T-cell (primary cell): ENCODE measurements at regions not wholly inside any gene's neighbourhood (a gene's known extent, or its start where the extent isn't known, plus 50 kb on each side); places are given as distances from the start of the nearest gene placed in this dataset.

Experiments used
- ATAC-seq, 4 experiments: fragments of 200-7000 bp in 3 of 4; fragments of 150-1000 bp in 1 of 4; cut with Tn5 transposase; replicated peaks in 1 of 4; 1 replicate in 3 of 4; 2 replicates in 1 of 4; pipeline ENCODE4 v1.10.0; 2021; ENCODE audit warnings: moderate library complexity in 3 of 4, mild to moderate bottlenecking in 2 of 4, moderate number of reproducible peaks in 1 of 4
- CTCF ChIA-PET, 2 donors: fragments of 300-600 bp; sonication (Branson Sonifier 250); formaldehyde crosslinking; loops; one replicate each; lab custom pipeline; 2022; ENCODE audit warnings: antibody characterized with exemption in 2 of 2; lab: Charles Lee
- POLR2A ChIA-PET, 2 donors: fragments of 300-600 bp; sonication (Branson Sonifier 250); formaldehyde crosslinking; loops; one replicate each; lab custom pipeline; 2022; ENCODE audit warnings: antibody characterized with exemption in 2 of 2; lab: Charles Lee
- DNase-seq, 35 experiments: peaks; one replicate each; pipeline versions ENCODE4 v3.0.0 to v3.0.0-alpha.2; 2013 to 2023
- H3K27ac ChIP-seq: one replicate; pipeline ENCODE4 v1.5.1; 2013; ENCODE audit warnings: low read length
- H3K27me3 ChIP-seq, 2 experiments: replicated peaks in 1 of 2; 1 replicate in 1 of 2; 2 replicates in 1 of 2; pipeline versions ENCODE4 v1.6.1 to v1.7.0; 2013; ENCODE audit warnings: low read length in 1 of 2, mixed read lengths in 1 of 2; ENCODE audit not compliant: control insufficient read depth in 2 of 2, insufficient read depth in 2 of 2; ENCODE audit errors: extremely low read depth in 1 of 2
- H3K36me3 ChIP-seq, 2 donors: 1 replicate in 1 of 2; 2 replicates in 1 of 2; pipeline versions ENCODE4 v1.6.1 to v1.7.0; 2013; ENCODE audit warnings: low read length in 1 of 2; ENCODE audit not compliant: control insufficient read depth in 2 of 2, insufficient read depth in 1 of 2; ENCODE audit errors: extremely low read depth in 1 of 2
- H3K4me1 ChIP-seq, 2 experiments: 1 replicate in 1 of 2; 2 replicates in 1 of 2; pipeline versions ENCODE4 v1.6.1 to v1.7.0; 2013; ENCODE audit warnings: low read length in 2 of 2, mixed read lengths in 1 of 2; ENCODE audit not compliant: insufficient read depth in 2 of 2, control insufficient read depth in 1 of 2; ENCODE audit errors: extremely low read depth in 1 of 2
- H3K4me3 ChIP-seq, 2 donors: 1 replicate in 1 of 2; 2 replicates in 1 of 2; pipeline versions ENCODE4 v1.5.1 to v1.7.0; 2013; ENCODE audit warnings: mild to moderate bottlenecking in 2 of 2, low read length in 1 of 2, moderate library complexity in 1 of 2; ENCODE audit not compliant: control insufficient read depth in 1 of 2; ENCODE audit errors: extremely low read depth in 1 of 2
- H3K9me3 ChIP-seq: 2 replicates; pipeline ENCODE4 v1.7.0; 2013
- H3K27ac Mint-ChIP-seq, 2 donors: one replicate each; pipeline ENCODE4 v1.8.0; 2020 to 2021; ENCODE audit warnings: mild to moderate bottlenecking in 2 of 2, mixed read lengths in 2 of 2
- H3K27me3 Mint-ChIP-seq, 2 donors: one replicate each; pipeline ENCODE4 v1.8.0; 2021 to 2022; ENCODE audit warnings: mixed read lengths in 2 of 2
- H3K36me3 Mint-ChIP-seq: one replicate; pipeline ENCODE4 v1.8.0; 2021; ENCODE audit warnings: mixed read lengths
- H3K4me1 Mint-ChIP-seq, 3 donors: one replicate each; pipeline ENCODE4 v1.8.0; 2020 to 2022; ENCODE audit warnings: mixed read lengths in 3 of 3, mild to moderate bottlenecking in 1 of 3
- H3K4me3 Mint-ChIP-seq, 3 donors: one replicate each; pipeline ENCODE4 v1.8.0; 2020 to 2022; ENCODE audit warnings: mild to moderate bottlenecking in 3 of 3, mixed read lengths in 3 of 3, moderate library complexity in 3 of 3
- H3K9me3 Mint-ChIP-seq, 3 donors: one replicate each; pipeline ENCODE4 v1.8.0; 2020 to 2022; ENCODE audit warnings: mixed read lengths in 3 of 3
- WGBS: methylation state at CpG from one replicate; pipeline ENCODE4 v1.1.5; 2013; ENCODE audit warnings: missing lambda C conversion rate; ENCODE audit not compliant: insufficient coverage; 5-methylcytosine and 5-hydroxymethylcytosine counted together

DNA sequence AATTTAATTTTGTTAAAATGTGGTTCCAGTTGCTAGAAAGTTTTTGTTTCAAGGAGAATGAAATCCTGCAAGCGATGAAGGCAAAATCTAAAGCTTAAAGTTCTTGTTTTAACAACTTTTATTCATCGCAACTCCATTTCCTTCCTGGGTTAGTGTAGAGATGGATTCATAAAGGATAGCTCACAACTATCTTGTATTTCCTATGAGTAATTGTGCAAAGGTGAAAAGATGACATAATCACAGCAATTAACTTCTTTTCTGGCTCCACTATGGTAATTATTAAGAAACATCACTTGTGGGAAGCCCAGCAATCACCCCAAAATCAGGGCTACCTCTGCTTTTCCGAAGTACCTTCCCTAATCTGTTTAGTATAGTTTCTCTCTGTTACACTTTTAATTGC, 80.8 kb upstream of the SEMA6A start:
- no peak overlapping the region for H3K27ac ChIP-seq
- no peaks in the 10 kb centered on the region for H3K4me1 Mint-ChIP-seq
- H3K27ac Mint-ChIP-seq = no peak overlapping the region
- H3K4me3 ChIP-seq = no peak overlapping the region
- ATAC-seq = no peak
- H3K4me3 Mint-ChIP-seq = no peak overlapping the region
- H3K9me3 Mint-ChIP-seq = no peaks in the 10 kb centered on the region
- no peaks in the 10 kb centered on the region for H3K9me3 ChIP-seq
- peaks cover 0 to under 1% of the 10 kb centered on the region in 2 experiments for H3K27me3 ChIP-seq
- no CpG with 5 or more reads among the region's 3 CpGs for WGBS
- peaks cover 5 to 6% of the 10 kb centered on the region in 2 donors for H3K27me3 Mint-ChIP-seq
- no peaks in the 10 kb centered on the region for H3K4me1 ChIP-seq
- ChIA-PET CTCF (no interaction called here), POLR2A (no interaction called here)
- no peak for DNase-seq
- no peaks in the 10 kb centered on the region for H3K36me3 ChIP-seq
- H3K36me3 Mint-ChIP-seq = no peaks in the 10 kb centered on the region

DNA sequence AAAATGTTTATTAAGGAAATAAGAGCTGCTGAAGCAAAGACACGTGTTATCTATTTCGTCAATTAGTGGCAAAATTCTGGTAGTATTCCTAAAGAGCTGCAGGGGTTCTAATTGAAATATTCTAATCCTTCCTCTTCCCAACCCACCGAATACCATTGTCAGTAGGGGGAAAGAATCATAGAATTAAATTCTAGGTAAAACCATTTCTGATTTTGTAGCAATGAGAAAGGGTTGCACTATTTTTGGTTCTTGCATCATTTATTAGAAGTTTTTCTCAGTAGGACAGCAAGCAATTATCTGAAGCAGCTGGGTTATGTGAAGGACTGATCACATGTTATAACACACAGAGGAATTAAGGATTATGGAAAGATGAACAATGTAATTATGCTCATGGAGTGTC, 80.3 kb upstream of the SEMA6A start:
- no peaks in the 10 kb centered on the region for H3K4me1 Mint-ChIP-seq
- no CpG with 5 or more reads among the region's 3 CpGs for WGBS
- no peaks in the 10 kb centered on the region for H3K9me3 ChIP-seq
- no peak overlapping the region for H3K4me3 ChIP-seq
- H3K36me3 Mint-ChIP-seq = no peaks in the 10 kb centered on the region
- no peak overlapping the region for H3K27ac ChIP-seq
- no peaks in the 10 kb centered on the region for H3K4me1 ChIP-seq
- no peaks in the 10 kb centered on the region for H3K9me3 Mint-ChIP-seq
- ChIA-PET CTCF (no interaction called here), POLR2A (no interaction called here)
- no peaks in the 10 kb centered on the region for H3K27me3 ChIP-seq
- H3K4me3 Mint-ChIP-seq = no peak overlapping the region
- ATAC-seq (no peak), DNase-seq (no peak)
- H3K36me3 ChIP-seq = no peaks in the 10 kb centered on the region
- H3K27me3 Mint-ChIP-seq = peaks cover 5 to 6% of the 10 kb centered on the region in 2 donors
- H3K27ac Mint-ChIP-seq = no peak overlapping the region

- H3K4me3 ChIP-seq = no peak overlapping the region
- no peaks in the 10 kb centered on the region for H3K36me3 ChIP-seq
- CTCF ChIA-PET = no interaction called here
- POLR2A ChIA-PET = no interaction called here
- Mint-ChIP-seq H3K36me3 (no peaks in the 10 kb centered on the region), H3K27ac (no peak overlapping the region), H3K27me3 (peaks cover 5 to 9% of the 10 kb centered on the region in 2 donors), H3K4me1 (no peaks in the 10 kb centered on the region), H3K4me3 (no peak overlapping the region), H3K9me3 (no peaks in the 10 kb centered on the region)
- no peaks in the 10 kb centered on the region for H3K4me1 ChIP-seq
- DNase-seq = no peak
- no peaks in the 10 kb centered on the region for H3K27me3 ChIP-seq
- no peaks in the 10 kb centered on the region for H3K9me3 ChIP-seq
- WGBS = no CpG with 5 or more reads among the region's 3 CpGs
- ATAC-seq = no peak
- no peak overlapping the region for H3K27ac ChIP-seq
These were observed 78.3 kb upstream of the SEMA6A start for GRCh38 chr5:116652903-116653302.

DNA sequence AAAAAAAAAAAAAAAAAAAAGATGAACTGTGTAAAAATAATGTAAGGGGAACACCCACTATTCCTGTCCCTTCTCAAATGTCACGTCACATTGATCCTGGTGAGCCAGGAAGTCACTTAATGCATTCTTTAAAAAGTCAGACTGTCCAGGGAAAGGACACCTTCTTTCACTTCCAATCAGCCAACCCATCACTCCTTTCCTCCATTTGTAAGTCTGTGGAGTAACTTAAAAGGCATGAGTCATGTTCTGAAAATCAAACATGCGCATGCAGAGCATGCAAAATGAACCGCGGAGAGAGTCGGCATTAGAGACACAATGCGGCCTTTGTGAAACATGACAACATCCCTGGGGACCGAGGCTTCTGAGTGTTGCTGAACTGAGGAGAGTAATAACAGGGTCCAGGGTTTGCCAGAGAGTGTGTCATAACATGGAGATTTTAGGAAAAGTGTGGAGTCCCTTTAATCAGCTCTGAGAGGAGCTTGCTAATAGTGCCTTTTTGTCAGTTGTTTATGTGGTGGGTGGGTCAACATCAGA, 77.6 kb upstream of the SEMA6A start:
- POLR2A ChIA-PET = no interaction called here
- H3K36me3 Mint-ChIP-seq = no peaks in the 10 kb centered on the region
- Histone ChIP-seq H3K4me3 (no peak overlapping the region), H3K9me3 (no peaks in the 10 kb centered on the region), H3K27me3 (no peaks in the 10 kb centered on the region), H3K27ac (no peak overlapping the region), H3K4me1 (no peaks in the 10 kb centered on the region), H3K36me3 (no peaks in the 10 kb centered on the region)
- ATAC-seq (no peak), DNase-seq (no peak)
- H3K27ac Mint-ChIP-seq = no peak overlapping the region
- peaks cover 5 to 9% of the 10 kb centered on the region in 2 donors for H3K27me3 Mint-ChIP-seq
- WGBS = 77% methylated on average over 6 of the region's 7 CpGs
- no peak overlapping the region for H3K4me3 Mint-ChIP-seq
- no peaks in the 10 kb centered on the region for H3K9me3 Mint-ChIP-seq
- CTCF ChIA-PET = no interaction called here
- no peaks in the 10 kb centered on the region for H3K4me1 Mint-ChIP-seq

DNA sequence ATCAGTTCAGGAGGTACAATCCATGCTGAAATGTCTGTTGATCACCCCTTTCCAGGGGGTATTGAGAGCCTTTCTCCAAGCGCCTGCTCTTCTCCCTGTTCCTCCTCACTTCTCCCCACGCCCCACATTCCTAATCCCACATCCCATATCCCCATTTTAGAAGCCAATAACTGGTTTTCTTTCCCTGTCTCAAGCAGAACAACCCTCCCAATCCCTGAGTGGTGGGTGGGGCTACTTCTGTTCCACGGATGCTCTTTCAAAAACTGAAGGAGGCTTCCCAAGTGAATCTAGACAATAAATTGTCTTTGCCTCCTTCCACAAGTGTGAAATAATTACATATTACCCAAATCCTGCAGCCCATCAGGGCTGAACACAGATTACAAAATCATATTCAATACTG, 77.0 kb upstream of the SEMA6A start:
- CTCF ChIA-PET = no interaction called here
- no peak overlapping the region for H3K27ac ChIP-seq
- Mint-ChIP-seq H3K4me3 (no peak overlapping the region), H3K27me3 (peaks cover 3 to 9% of the 10 kb centered on the region in 2 donors), H3K4me1 (no peaks in the 10 kb centered on the region), H3K27ac (no peak overlapping the region), H3K36me3 (no peaks in the 10 kb centered on the region), H3K9me3 (no peaks in the 10 kb centered on the region)
- DNase-seq (no peak), ATAC-seq (no peak)
- no peaks in the 10 kb centered on the region for H3K36me3 ChIP-seq
- POLR2A ChIA-PET = no interaction called here
- H3K9me3 ChIP-seq = no peaks in the 10 kb centered on the region
- H3K4me3 ChIP-seq = no peak overlapping the region
- H3K27me3 ChIP-seq = no peaks in the 10 kb centered on the region
- WGBS = 100% methylated on average over 1 of the region's 3 CpGs
- no peaks in the 10 kb centered on the region for H3K4me1 ChIP-seq

DNA sequence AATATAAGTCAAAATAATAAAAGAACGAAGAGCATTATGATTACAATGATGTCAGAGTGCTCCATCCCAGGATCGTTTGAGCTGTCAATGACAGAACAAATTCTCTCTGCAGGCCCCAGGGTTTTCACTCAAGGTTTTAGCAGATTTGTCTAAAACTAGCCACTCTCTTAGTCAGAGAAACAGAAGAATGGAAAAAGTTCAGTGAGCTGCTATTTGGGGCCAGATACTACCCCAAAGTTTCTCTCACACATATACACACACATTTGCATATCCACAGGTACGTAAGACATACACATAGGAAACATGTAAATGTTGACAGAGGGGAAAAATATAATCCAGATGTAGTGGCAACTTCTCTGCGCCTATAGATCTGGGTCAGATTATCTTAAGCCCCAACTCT, 76.3 kb upstream of the SEMA6A start:
- Histone ChIP-seq H3K27me3 (no peaks in the 10 kb centered on the region), H3K4me1 (no peaks in the 10 kb centered on the region), H3K27ac (no peak overlapping the region), H3K9me3 (no peaks in the 10 kb centered on the region), H3K4me3 (no peak overlapping the region), H3K36me3 (no peaks in the 10 kb centered on the region)
- ATAC-seq = no peak
- H3K4me3 Mint-ChIP-seq = no peak overlapping the region
- CTCF ChIA-PET = no interaction called here
- POLR2A ChIA-PET = no interaction called here
- no peaks in the 10 kb centered on the region for H3K36me3 Mint-ChIP-seq
- H3K27ac Mint-ChIP-seq = no peak overlapping the region
- DNase-seq = no peak
- H3K4me1 Mint-ChIP-seq = no peaks in the 10 kb centered on the region
- 83% methylated on average over 1 of the region's 4 CpGs for WGBS
- H3K27me3 Mint-ChIP-seq = peaks cover 3 to 9% of the 10 kb centered on the region in 2 donors
- H3K9me3 Mint-ChIP-seq = no peaks in the 10 kb centered on the region

DNA sequence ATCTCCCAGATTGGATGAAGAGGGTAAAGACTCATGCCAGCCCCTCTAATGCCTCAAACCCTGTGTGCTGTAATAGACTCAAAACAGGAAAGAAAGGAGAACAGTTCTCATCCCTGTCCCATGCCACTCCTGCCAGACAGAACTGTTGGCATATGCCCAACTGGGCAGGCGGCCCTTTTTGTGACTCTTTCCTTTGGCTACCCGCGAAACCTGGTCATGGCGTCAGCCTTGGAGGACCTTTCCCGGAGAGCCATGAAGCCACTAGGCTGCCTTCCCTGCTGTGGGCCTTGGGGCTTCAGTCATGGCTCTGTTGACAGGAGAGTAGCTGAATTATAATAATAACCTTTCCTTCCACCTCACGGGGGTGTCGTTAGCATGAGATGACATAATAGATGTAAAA, 75.9 kb upstream of the SEMA6A start:
- peaks cover 3 to 9% of the 10 kb centered on the region in 2 donors for H3K27me3 Mint-ChIP-seq
- Histone ChIP-seq H3K27ac (no peak overlapping the region), H3K27me3 (no peaks in the 10 kb centered on the region), H3K4me3 (no peak overlapping the region), H3K36me3 (no peaks in the 10 kb centered on the region), H3K4me1 (no peaks in the 10 kb centered on the region), H3K9me3 (no peaks in the 10 kb centered on the region)
- H3K4me3 Mint-ChIP-seq = no peak overlapping the region
- no peak overlapping the region for H3K27ac Mint-ChIP-seq
- no peaks in the 10 kb centered on the region for H3K9me3 Mint-ChIP-seq
- CTCF ChIA-PET = no interaction called here
- no CpG with 5 or more reads among the region's 7 CpGs for WGBS
- POLR2A ChIA-PET = no interaction called here
- no peaks in the 10 kb centered on the region for H3K36me3 Mint-ChIP-seq
- ATAC-seq = no peak
- DNase-seq = no peak
- H3K4me1 Mint-ChIP-seq = no peaks in the 10 kb centered on the region
